ENCODE measurements at regions not wholly inside any gene's neighbourhood (a gene's known extent, or its start where the extent isn't known, plus 50 kb on each side); places are given as distances from the start of the nearest gene placed in this dataset.

- H3K9me3 ChIP-seq (ENCODE audit: control insufficient read depth, insufficient read depth, low read length) = no peaks in the 10 kb centered on the region
- H3K36me3 ChIP-seq (ENCODE audit: insufficient read depth, low read length) = no peaks in the 10 kb centered on the region
- H3K4me1 ChIP-seq (ENCODE audit: insufficient read depth, low read length) = peaks cover 21% of the 10 kb centered on the region; the same call in 1 of the 2 replicates
- H3K9ac ChIP-seq (ENCODE audit: low read depth, low read length) = no peak overlapping the region
Measured at GRCh38 chr2:18991177-18992168, 366.9 kb downstream of the OSR1 start.

GRCh38 chr2:18988631-18989232, 369.7 kb downstream of the OSR1 start:
- H3K36me3 ChIP-seq (ENCODE audit: insufficient read depth, low read length) = no peaks in the 10 kb centered on the region
- H3K9me3 ChIP-seq (ENCODE audit: control insufficient read depth, insufficient read depth, low read length) = no peaks in the 10 kb centered on the region
- peaks cover 21% of the 10 kb centered on the region; the same call in 1 of the 2 replicates for H3K4me1 ChIP-seq (ENCODE audit: insufficient read depth, low read length)
- H3K9ac ChIP-seq (ENCODE audit: low read depth, low read length) = no peak overlapping the region

- H3K4me1 ChIP-seq (ENCODE audit: insufficient read depth, low read length) = peaks cover 21% of the 10 kb centered on the region; the same call in 1 of the 2 replicates
- no peaks in the 10 kb centered on the region for H3K36me3 ChIP-seq (ENCODE audit: insufficient read depth, low read length)
- H3K9ac ChIP-seq (ENCODE audit: low read depth, low read length) = no peak overlapping the region
- H3K9me3 ChIP-seq (ENCODE audit: control insufficient read depth, insufficient read depth, low read length) = no peaks in the 10 kb centered on the region
Measured at GRCh38 chr2:18987592-18988073, 370.8 kb downstream of the OSR1 start.

- H3K36me3 ChIP-seq (ENCODE audit: insufficient read depth, low read length) = no peaks in the 10 kb centered on the region
- H3K9me3 ChIP-seq (ENCODE audit: control insufficient read depth, insufficient read depth, low read length) = no peaks in the 10 kb centered on the region
- H3K9ac ChIP-seq (ENCODE audit: low read depth, low read length) = no peak overlapping the region
- H3K4me1 ChIP-seq (ENCODE audit: insufficient read depth, low read length) = peaks cover 21% of the 10 kb centered on the region; the same call in 1 of the 2 replicates
Measured at GRCh38 chr2:18987016-18987415, 371.4 kb downstream of the OSR1 start.

GRCh38 chr2:18986046-18986445, 372.4 kb downstream of the OSR1 start:
- Histone ChIP-seq H3K9ac (ENCODE audit: low read depth, low read length) (no peak overlapping the region), H3K4me1 (ENCODE audit: insufficient read depth, low read length) (peaks cover 17% of the 10 kb centered on the region; the same call in 1 of the 2 replicates), H3K36me3 (ENCODE audit: insufficient read depth, low read length) (no peaks in the 10 kb centered on the region), H3K9me3 (ENCODE audit: control insufficient read depth, insufficient read depth, low read length) (no peaks in the 10 kb centered on the region)

GRCh38 chr2:18980786-18981430, 377.5 kb downstream of the OSR1 start:
- H3K9ac ChIP-seq (ENCODE audit: low read depth, low read length) = no peak overlapping the region
- H3K36me3 ChIP-seq (ENCODE audit: insufficient read depth, low read length) = no peaks in the 10 kb centered on the region
- peaks cover 9% of the 10 kb centered on the region; the same call in 1 of the 2 replicates for H3K4me1 ChIP-seq (ENCODE audit: insufficient read depth, low read length)
- no peaks in the 10 kb centered on the region for H3K9me3 ChIP-seq (ENCODE audit: control insufficient read depth, insufficient read depth, low read length)

GRCh38 chr2:18980104-18980785, 378.2 kb downstream of the OSR1 start:
- Histone ChIP-seq H3K9me3 (ENCODE audit: control insufficient read depth, insufficient read depth, low read length) (no peaks in the 10 kb centered on the region), H3K36me3 (ENCODE audit: insufficient read depth, low read length) (no peaks in the 10 kb centered on the region), H3K9ac (ENCODE audit: low read depth, low read length) (no peak overlapping the region), H3K4me1 (ENCODE audit: insufficient read depth, low read length) (peaks cover 10% of the 10 kb centered on the region; the same call in 1 of the 2 replicates)

GRCh38 chr2:18977409-18977808, 381.0 kb downstream of the OSR1 start:
- H3K36me3 ChIP-seq (ENCODE audit: insufficient read depth, low read length) = no peaks in the 10 kb centered on the region
- H3K9me3 ChIP-seq (ENCODE audit: control insufficient read depth, insufficient read depth, low read length) = no peaks in the 10 kb centered on the region
- H3K4me1 ChIP-seq (ENCODE audit: insufficient read depth, low read length) = peaks cover 10% of the 10 kb centered on the region; the same call in 1 of the 2 replicates
- no peak overlapping the region for H3K9ac ChIP-seq (ENCODE audit: low read depth, low read length)

- no peak overlapping the region for H3K9ac ChIP-seq (ENCODE audit: low read depth, low read length)
- no peaks in the 10 kb centered on the region for H3K9me3 ChIP-seq (ENCODE audit: control insufficient read depth, insufficient read depth, low read length)
- peaks cover 10% of the 10 kb centered on the region; the same call in 1 of the 2 replicates for H3K4me1 ChIP-seq (ENCODE audit: insufficient read depth, low read length)
- H3K36me3 ChIP-seq (ENCODE audit: insufficient read depth, low read length) = no peaks in the 10 kb centered on the region
Measured at GRCh38 chr2:18976168-18976961, 382.1 kb downstream of the OSR1 start.

GRCh38 chr2:18975506-18976167, 382.8 kb downstream of the OSR1 start:
- no peaks in the 10 kb centered on the region for H3K9me3 ChIP-seq (ENCODE audit: control insufficient read depth, insufficient read depth, low read length)
- no peaks in the 10 kb centered on the region for H3K36me3 ChIP-seq (ENCODE audit: insufficient read depth, low read length)
- peaks cover 10% of the 10 kb centered on the region; the same call in 1 of the 2 replicates for H3K4me1 ChIP-seq (ENCODE audit: insufficient read depth, low read length)
- no peak overlapping the region for H3K9ac ChIP-seq (ENCODE audit: low read depth, low read length)

GRCh38 chr2:18971628-18972027, 382.3 kb upstream of the NT5C1B start:
- Histone ChIP-seq H3K4me1 (ENCODE audit: insufficient read depth, low read length) (peaks cover 8% of the 10 kb centered on the region; the same call in 1 of the 2 replicates), H3K36me3 (ENCODE audit: insufficient read depth, low read length) (no peaks in the 10 kb centered on the region), H3K9me3 (ENCODE audit: control insufficient read depth, insufficient read depth, low read length) (no peaks in the 10 kb centered on the region), H3K9ac (ENCODE audit: low read depth, low read length) (no peak overlapping the region)

GRCh38 chr2:18971069-18971378, 381.7 kb upstream of the NT5C1B start:
- no peak overlapping the region for H3K9ac ChIP-seq (ENCODE audit: low read depth, low read length)
- no peaks in the 10 kb centered on the region for H3K36me3 ChIP-seq (ENCODE audit: insufficient read depth, low read length)

GRCh38 chr2:18966131-18966530, 376.8 kb upstream of the NT5C1B start:
- no peaks in the 10 kb centered on the region for H3K4me1 ChIP-seq (ENCODE audit: insufficient read depth, low read length)
- H3K9ac ChIP-seq (ENCODE audit: low read depth, low read length) = no peak overlapping the region
- H3K9me3 ChIP-seq (ENCODE audit: control insufficient read depth, insufficient read depth, low read length) = no peaks in the 10 kb centered on the region
- no peaks in the 10 kb centered on the region for H3K36me3 ChIP-seq (ENCODE audit: insufficient read depth, low read length)

More at GRCh38 chr2:18971069-18971378, 381.7 kb upstream of the NT5C1B start:
- no peaks in the 10 kb centered on the region for H3K9me3 ChIP-seq (ENCODE audit: control insufficient read depth, insufficient read depth, low read length)
- H3K4me1 ChIP-seq (ENCODE audit: insufficient read depth, low read length) = peaks cover 3% of the 10 kb centered on the region; the same call in 1 of the 2 replicates

All from ES-I3 (cell line).